Coronary artery (tissue), 2 donors: ENCODE measurements at regions not wholly inside any gene's neighbourhood (a gene's known extent, or its start where the extent isn't known, plus 50 kb on each side); places are given as distances from the start of the nearest gene placed in this dataset.

Experiments
- DNase-seq: peaks from one replicate; pipeline ENCODE4 v3.0.0-alpha.2; 2017; ENCODE audit warnings: low spot score
- H3K27ac ChIP-seq, 2 donors: fragments of 200-600 bp; sonication (generic); one replicate each; pipeline ENCODE4 v1.5.1; 2016 to 2019
- H3K4me3 ChIP-seq: fragments of 200-600 bp; sonication (generic); 2 replicates; pipeline ENCODE4 v1.5.1; 2016; ENCODE audit warnings: mild to moderate bottlenecking, moderate library complexity
- TF ChIP-seq, protein P1 (sequence below): fragments of 200-600 bp; sonication (generic); IDR thresholded peaks from one replicate; pipeline ENCODE4 v1.5.1; 2019; ENCODE audit warnings: antibody characterized with exemption

DNA sequence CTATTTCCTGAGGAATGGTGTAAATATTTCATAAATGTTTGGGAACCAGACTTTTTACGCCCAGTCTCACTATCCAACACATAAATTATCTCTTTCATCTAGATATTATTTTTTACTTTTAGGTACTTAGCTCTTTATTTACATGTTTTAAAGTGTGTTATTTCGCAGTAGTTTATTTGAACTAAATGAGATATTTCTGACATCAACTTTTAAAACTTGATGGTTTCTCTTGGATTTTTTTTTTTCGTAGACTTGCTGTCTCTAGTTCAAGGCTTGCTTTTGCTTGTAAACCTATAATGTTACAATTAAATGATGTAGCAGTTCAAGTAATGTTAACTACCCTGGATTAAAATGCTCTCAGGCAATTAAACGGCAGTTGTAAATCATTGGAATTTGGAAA is 241.7 kb upstream of the PDE3A start:
- no peak overlapping the region for H3K4me3 ChIP-seq
- DNase-seq: no peak
- H3K27ac ChIP-seq: no peak overlapping the region
- TF ChIP-seq, protein P1, sequence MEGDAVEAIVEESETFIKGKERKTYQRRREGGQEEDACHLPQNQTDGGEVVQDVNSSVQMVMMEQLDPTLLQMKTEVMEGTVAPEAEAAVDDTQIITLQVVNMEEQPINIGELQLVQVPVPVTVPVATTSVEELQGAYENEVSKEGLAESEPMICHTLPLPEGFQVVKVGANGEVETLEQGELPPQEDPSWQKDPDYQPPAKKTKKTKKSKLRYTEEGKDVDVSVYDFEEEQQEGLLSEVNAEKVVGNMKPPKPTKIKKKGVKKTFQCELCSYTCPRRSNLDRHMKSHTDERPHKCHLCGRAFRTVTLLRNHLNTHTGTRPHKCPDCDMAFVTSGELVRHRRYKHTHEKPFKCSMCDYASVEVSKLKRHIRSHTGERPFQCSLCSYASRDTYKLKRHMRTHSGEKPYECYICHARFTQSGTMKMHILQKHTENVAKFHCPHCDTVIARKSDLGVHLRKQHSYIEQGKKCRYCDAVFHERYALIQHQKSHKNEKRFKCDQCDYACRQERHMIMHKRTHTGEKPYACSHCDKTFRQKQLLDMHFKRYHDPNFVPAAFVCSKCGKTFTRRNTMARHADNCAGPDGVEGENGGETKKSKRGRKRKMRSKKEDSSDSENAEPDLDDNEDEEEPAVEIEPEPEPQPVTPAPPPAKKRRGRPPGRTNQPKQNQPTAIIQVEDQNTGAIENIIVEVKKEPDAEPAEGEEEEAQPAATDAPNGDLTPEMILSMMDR: no peak

DNA sequence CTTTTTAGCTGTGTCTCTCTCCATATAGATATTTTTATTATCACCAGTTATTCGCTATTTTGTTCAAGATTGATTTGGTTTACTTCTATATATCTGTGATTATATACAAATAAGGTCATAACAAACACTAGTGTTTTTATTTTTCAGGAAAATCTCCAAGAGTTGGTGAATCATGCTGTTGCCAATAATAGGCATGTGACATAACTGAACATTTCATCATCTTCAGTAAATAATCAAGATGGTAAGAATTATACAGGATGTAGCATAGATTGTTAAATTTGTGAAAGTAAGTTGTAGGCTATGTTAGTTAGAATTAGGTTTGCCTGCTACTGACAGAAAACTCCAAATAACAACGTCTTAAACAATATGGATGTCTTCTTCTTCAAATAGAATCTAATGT is 240.9 kb upstream of the PDE3A start:
- H3K4me3 ChIP-seq: no peak overlapping the region
- DNase-seq: no peak
- no peak overlapping the region for H3K27ac ChIP-seq
- TF ChIP-seq, protein P1: no peak

DNA sequence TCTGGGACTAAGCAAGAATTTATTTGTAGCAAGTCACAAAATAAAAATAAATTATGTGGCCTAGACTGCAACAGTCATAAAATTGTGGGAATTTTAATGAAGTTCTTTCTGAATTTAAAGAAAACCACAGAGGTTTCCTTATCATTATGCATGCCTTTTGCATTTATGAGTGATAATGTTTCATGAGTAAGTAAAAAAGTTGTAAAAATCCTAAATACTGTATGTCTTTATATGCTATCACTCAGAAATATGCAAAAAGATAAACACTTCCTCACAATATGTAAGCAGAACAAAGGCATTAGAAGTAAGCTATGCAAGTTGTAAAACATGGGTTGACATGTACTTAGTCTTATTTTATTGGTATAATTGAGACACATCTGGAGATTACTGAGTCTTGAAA is 239.4 kb upstream of the PDE3A start:
- no peak overlapping the region for H3K27ac ChIP-seq
- TF ChIP-seq, protein P1: no peak
- H3K4me3 ChIP-seq: no peak overlapping the region
- no peak for DNase-seq

DNA sequence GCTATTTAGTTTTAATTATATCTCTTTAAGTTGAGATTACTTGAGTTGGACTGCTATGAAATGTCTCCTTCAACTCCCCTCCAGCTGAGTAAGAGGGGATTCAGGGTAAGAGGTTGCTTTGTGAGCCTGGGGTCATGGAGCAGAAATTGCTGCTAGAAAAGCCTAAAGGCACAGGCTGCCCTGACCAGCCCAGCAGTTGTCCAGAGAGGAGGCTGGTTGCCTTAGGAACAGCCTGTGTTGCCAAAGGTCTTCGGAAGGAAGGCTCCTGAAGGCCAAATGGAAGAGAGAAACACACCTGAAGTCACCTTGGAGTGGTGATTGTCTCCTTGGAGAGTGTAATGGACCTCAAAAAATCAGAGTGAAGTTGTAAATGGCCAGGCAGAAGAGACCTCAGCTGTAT is 235.5 kb upstream of the PDE3A start:
- H3K27ac ChIP-seq: no peak overlapping the region
- DNase-seq: no peak
- TF ChIP-seq, protein P1: no peak
- no peak overlapping the region for H3K4me3 ChIP-seq

DNA sequence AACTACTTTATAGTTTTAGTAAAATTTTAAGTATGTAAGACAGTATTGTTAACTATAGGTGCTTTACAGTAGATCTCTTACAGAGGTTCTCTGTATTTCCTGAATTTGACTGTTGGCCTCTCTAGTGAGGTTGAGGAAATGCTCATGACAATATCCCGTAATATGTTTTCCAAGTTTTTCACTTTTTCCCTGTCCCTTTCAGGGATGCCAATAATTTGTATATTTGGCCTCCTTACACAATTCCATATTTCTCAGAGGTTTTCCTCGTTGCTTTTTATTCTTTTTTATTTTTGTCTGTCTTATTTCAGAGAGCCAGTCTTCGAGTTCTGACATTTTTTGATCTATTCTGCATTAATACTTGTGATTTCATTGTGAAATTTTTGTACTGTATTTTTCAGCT is 233.7 kb upstream of the PDE3A start:
- TF ChIP-seq, protein P1: no peak
- H3K27ac ChIP-seq: no peak overlapping the region
- H3K4me3 ChIP-seq: no peak overlapping the region
- DNase-seq: no peak

DNA sequence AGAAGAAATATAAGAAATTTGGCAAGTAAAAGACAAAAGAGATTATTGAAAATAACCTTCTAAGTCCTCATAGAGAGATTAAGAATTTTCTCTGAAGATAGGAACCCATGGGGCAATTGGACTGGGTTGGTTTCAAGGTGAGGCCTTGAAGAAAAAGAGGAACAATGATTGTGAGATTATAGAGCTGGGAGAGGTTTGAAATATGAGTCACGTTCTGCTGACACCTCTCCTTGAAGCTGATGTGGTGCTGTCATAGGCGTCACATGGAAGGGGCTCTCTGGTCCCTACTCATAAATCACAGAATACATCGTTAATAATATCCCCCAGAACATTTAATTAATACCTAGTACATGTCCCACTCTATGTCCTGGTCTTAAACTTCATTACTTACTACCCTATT is 227.6 kb upstream of the PDE3A start:
- TF ChIP-seq, protein P1: no peak
- DNase-seq: no peak
- H3K4me3 ChIP-seq: no peak overlapping the region
- no peak overlapping the region for H3K27ac ChIP-seq

DNA sequence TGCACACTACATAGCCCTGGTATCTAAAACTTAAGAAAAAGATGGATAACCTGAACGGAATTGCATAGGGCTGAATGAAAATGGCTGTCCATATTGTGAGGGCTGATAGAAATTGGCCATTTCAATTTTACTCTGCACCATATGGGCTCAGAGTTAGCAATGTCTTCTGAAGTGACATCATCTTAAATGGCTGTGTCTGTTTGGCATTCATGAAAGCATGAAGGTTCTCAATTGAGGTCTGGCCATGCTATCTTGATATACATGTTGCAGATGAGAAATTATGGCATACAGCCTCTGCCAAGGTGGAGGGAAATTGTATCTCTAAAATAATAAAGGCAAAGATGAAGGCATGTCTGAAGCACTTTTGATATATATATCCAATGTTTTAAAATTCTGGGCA is 226.0 kb upstream of the PDE3A start:
- no peak overlapping the region for H3K4me3 ChIP-seq
- H3K27ac ChIP-seq: no peak overlapping the region
- TF ChIP-seq, protein P1: no peak
- no peak for DNase-seq
